ENCODE measurements at regions not wholly inside any gene's neighbourhood (a gene's known extent, or its start where the extent isn't known, plus 50 kb on each side); places are given as distances from the start of the nearest gene placed in this dataset.

DNA sequence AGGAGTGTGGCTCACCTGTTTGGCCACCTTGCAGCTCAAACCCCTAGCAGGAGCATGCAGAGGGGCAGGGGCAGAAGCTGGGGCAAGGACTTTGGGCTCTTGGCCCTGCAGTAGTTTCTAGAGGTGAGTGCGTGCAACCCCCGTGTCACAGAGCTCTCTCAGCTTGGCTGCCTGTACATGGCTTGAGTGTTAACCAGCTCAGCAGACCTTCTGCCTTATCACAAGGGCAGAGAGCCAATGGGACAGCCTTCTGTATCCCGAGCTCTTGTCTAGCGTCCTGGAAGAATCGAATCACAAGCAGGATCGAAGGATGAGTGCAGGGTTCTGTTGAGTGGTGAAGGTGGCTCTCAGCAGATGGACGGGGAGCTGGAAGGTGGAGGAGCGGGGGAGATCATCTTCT lies 120.3 kb upstream of the TMEM18 start:
- BruUV-seq (replicated peaks): no TSS peak
- ATAC-seq: no peak
- Histone ChIP-seq H3K27me3 (ENCODE audit: control insufficient read depth, insufficient read depth, low read length) (no peaks in the 10 kb centered on the region), H3K4me3 (ENCODE audit: low read depth in 2 of 2, low read length in 2 of 2) (no peak overlapping the region), H3K27ac (ENCODE audit: low read length) (no peak overlapping the region), H3K36me3 (ENCODE audit: control insufficient read depth, insufficient read depth, low read length) (no peaks in the 10 kb centered on the region), H3K9me3 (ENCODE audit: control insufficient read depth, insufficient read depth, low read depth, low read length) (no peaks in the 10 kb centered on the region), H3K4me1 (ENCODE audit: control insufficient read depth, insufficient read depth, low read length) (no peaks in the 10 kb centered on the region)
- no peak for TF ChIP-seq POLR2AphosphoS5 (IDR thresholded peaks at IDR 0.05; ENCODE audit: low read depth, low read length)
- no peak for TF ChIP-seq TCF7L2 (IDR thresholded peaks at IDR 0.05; ENCODE audit: low read depth, low read length)
- no peak for TF ChIP-seq CTCF (IDR thresholded peaks at IDR 0.05)
- no peak for TF ChIP-seq REST (IDR thresholded peaks at IDR 0.05; ENCODE audit: insufficient read depth in 1 of 2, low read depth in 2 of 2, low read length in 1 of 2)
- intact Hi-C loops (cut with micrococcal nuclease; ENCODE audit: unreplicated experiment) (no loop called here), in situ Hi-C loops (cut with HindIII; ENCODE audit: low pct_unique_long_range_greater_than_20kb, low sequenced_read_pairs) (no loop called here)
- CTCF ChIA-PET: no interaction called here
- no peak for DNase-seq (ENCODE audit: low read depth, low spot score)
- POLR2A ChIA-PET: no interaction called here

GRCh38 chr2:796141-796985 lies 119.2 kb upstream of the TMEM18 start:
- H3K27me3 ChIP-seq (ENCODE audit: control insufficient read depth, insufficient read depth, low read length): no peaks in the 10 kb centered on the region
- no peak for ATAC-seq
- POLR2A ChIA-PET: no interaction called here

More at GRCh38 chr2:796141-796985, 119.2 kb upstream of the TMEM18 start:
- intact Hi-C loops (cut with micrococcal nuclease; ENCODE audit: unreplicated experiment): no loop called here
- CTCF ChIA-PET: no interaction called here
- H3K4me3 ChIP-seq (ENCODE audit: low read depth in 2 of 2, low read length in 2 of 2): no peak overlapping the region
- DNase-seq (ENCODE audit: low read depth, low spot score): no peak
- in situ Hi-C loops (cut with HindIII; ENCODE audit: low pct_unique_long_range_greater_than_20kb, low sequenced_read_pairs): no loop called here
- no peaks in the 10 kb centered on the region for H3K36me3 ChIP-seq (ENCODE audit: control insufficient read depth, insufficient read depth, low read length)
- no peaks in the 10 kb centered on the region for H3K9me3 ChIP-seq (ENCODE audit: control insufficient read depth, insufficient read depth, low read depth, low read length)
- no TSS peak for BruUV-seq (replicated peaks)
- no peak overlapping the region for H3K27ac ChIP-seq (ENCODE audit: low read length)
- no peaks in the 10 kb centered on the region for H3K4me1 ChIP-seq (ENCODE audit: control insufficient read depth, insufficient read depth, low read length)
- no peak for TF ChIP-seq TCF7L2 (IDR thresholded peaks at IDR 0.05; ENCODE audit: low read depth, low read length)
- TF ChIP-seq SIN3A (IDR thresholded peaks at IDR 0.05; ENCODE audit: borderline replicate concordance, insufficient read depth, low read depth, low read length): no peak
- TF ChIP-seq POLR2AphosphoS5 (IDR thresholded peaks at IDR 0.05; ENCODE audit: low read depth, low read length): no peak
- TF ChIP-seq REST (IDR thresholded peaks at IDR 0.05; ENCODE audit: insufficient read depth in 1 of 2, low read depth in 2 of 2, low read length in 1 of 2): no peak
- no peak for TF ChIP-seq CTCF (IDR thresholded peaks at IDR 0.05)
